Inferior parietal cortex (tissue), 1 donor: ENCODE measurements at regions not wholly inside any gene's neighbourhood (a gene's known extent, or its start where the extent isn't known, plus 50 kb on each side); places are given as distances from the start of the nearest gene placed in this dataset.

Experiments used
- DNase-seq: peaks from one replicate; pipeline ENCODE4 v3.0.0-alpha.2; 2016; ENCODE audit errors: extremely low spot score

DNA sequence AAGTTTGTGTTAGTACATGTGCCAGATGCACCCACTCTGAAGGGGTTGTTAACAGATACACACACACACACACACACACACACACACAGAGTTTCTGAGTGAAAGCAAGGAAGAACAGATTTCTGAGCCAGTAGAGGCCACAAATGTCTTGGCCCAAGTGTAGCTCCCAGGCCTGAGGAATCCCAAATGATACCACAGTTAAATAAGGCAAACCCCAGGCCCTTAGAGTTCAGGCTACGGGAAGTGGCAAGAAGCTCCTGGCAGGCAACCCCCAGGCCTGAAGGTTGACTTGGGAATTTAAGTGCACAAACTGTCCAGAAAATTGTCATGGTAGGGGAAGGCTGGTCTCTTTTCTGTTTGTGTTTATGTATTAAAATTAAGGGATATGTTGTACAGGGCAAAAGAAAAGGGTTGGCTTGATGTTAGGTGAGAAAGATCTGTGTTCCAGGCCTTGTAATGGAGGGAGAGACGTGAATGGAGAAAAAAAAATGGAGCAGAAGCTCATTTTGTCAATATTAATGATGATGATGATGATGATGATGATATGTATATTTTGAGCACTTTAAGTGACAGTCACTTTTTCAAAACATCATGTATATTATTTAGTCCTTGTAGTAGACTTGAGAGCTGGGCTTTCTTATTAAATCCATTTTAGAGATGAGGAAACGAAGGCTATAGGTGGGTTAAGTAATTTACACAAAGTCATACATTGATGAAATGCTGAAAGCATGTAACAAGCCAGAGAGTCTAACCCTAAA lies 317.0 kb upstream of the JAG1 start:
- no peak for DNase-seq

- DNase-seq, result no peak
Observed at GRCh38 chr20:10992731-10993130, 318.9 kb upstream of the JAG1 start.

- DNase-seq, result no peak
Observed at GRCh38 chr20:10994991-10995700, 321.3 kb upstream of the JAG1 start.

GRCh38 chr20:10998476-10998875 lies 324.7 kb upstream of the JAG1 start:
- DNase-seq, result no peak

GRCh38 chr20:11000416-11000815 lies 326.6 kb upstream of the JAG1 start:
- DNase-seq, result no peak

DNA sequence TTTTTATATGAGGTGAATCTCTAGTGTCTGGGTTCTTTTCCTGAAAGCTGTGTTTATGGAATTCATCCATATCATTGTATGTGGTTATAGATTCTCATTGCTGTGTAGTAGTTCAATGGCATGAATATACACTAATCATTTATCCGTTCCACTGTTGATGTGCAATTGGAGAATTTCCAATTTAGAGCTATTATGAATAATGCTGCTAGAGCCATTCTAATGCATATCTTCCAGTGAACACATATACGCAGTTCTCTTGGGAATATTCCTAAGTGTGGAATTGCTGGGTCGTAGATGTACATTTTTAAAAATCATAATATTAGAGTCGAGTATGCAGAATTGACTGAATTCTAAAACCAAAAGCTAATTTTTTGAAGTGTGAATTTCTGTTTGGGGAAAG lies 327.5 kb upstream of the JAG1 start:
- DNase-seq, result no peak

- no peak for DNase-seq
Observed at GRCh38 chr20:11001764-11002540, 328.2 kb upstream of the JAG1 start.

- no peak for DNase-seq
Observed at GRCh38 chr20:11003341-11003740, 329.5 kb upstream of the JAG1 start.

DNA sequence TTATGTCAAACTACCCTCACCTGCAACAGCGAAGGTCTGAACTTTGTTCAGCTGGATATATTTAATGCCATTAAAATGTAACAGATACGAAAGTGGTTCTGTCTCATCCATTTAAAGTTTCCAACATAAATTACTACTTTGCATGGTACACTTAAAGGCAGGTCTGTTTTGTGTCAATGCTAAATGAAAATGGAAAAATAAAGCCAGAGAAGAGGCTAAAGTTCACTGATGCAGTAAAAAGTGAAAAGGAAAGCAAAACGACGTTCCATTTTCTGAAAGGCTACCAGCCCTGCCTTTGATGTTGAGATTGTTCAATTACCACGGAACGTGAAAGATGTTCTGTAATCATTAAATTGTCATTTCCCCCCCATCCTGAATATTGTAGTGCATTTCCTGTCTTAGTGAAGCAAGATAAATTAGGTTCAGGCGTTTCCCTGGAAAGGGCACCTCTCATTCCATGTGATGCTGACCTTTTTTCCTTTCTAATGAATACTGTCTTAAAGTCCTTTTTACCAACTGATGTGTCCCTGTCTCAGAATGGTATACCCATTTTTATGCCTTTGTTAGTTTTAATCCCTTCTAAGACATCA lies 334.7 kb upstream of the JAG1 start:
- DNase-seq, result no peak

- no peak for DNase-seq
Observed at GRCh38 chr20:11011653-11012052, 337.9 kb upstream of the JAG1 start.

DNA sequence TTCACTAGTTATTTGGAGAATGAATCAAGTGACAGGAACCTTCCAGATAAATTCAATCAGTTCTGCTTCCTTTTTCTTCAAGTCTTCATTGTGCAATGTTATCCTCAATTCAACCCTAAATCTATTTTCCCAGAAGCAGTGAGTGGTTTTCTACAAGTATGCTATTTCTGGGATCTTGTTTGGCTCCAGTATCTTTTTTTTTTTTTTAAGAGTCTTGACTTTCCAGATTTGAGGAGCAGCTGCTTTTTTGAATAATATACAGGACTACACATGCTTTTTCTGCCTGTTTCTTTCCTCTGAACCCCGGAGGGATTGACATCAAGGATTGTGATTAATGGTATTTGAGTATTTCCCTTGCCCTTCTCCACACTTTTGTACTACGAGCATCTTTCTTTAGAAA lies 339.2 kb upstream of the JAG1 start:
- DNase-seq, result no peak

DNA sequence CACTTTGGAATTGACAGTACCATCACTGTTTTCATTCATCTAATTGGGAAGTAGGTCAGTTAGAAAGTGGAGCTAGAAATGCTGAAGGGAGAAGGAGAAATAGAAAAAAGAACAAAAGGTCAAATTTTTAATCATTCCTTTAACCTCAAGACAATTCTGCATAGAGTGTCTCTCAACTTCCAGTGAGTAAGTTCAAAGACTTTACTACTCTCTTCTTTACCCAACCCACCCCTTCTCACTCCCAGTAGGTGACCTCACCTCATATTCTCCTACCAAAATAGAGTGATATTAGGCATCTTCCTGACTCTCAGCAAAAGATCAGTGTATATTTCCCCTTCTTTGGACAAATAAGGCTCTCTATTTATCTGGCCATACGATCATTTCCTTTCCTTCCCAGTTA lies 340.0 kb upstream of the JAG1 start:
- no peak for DNase-seq

- DNase-seq, result no peak
Observed at GRCh38 chr20:11015440-11015839, 341.6 kb upstream of the JAG1 start.

DNA sequence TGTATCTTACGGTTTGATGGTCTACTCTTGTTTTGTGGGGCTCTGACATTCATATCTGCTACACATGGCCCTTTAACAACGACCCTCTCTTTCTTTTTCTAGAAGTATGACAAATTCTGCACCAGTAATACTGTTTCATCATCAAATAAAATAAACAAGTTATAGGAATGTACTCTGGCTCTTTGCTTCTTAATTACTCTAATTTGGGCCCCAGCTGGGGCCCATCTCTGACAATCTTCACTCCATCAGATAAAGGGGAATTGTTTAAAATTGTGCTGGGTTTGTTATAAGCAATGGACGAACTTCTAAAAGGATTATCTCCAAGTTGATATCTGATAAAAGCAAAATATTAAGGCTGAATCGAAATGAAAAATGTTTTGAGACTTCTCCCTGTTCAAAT lies 343.6 kb upstream of the JAG1 start:
- DNase-seq, result no peak

DNA sequence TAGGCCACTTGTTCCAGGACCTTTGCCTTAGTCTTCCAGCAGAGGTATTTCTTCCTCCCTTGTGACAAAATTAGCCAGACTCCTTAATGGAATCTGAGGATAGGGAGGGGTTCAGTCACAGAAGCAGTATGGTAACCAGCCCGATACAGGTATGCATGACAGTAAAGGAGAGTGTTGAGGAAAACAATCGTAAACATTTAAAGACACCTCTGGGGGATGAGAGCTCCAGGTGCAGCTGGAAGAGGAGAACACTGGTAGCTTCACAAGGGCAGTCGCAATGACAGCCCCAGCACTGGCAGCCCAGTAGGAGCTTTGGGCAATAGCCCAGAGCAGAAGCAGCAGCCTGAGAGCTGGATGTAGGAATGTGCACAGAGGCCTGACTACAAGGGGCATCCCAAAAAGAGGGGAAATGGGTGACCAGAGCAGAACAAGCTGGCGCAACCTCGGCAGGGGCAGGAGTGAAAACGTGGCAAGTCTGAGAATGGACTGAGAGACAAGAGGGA lies 344.9 kb upstream of the JAG1 start:
- DNase-seq, result no peak

DNA sequence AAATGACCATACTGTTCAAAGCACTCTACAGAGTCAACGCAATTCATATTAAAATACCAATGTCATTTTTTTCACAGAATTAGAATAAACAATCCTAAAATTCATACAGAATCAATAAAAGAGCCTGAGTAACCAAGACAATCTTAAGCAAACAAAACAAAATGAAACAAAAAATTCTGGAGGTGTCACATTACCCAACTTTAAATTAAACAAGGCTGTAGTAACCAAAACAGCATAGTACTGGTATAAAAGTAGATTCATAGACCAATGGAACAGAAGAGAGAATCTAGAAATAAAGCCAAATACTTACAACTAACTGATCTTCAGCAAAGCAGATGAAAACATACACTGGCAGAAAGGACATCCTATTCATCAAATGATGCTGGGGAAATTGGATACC lies 346.9 kb upstream of the JAG1 start:
- DNase-seq, result no peak

GRCh38 chr20:11027224-11027623 lies 353.4 kb upstream of the JAG1 start:
- DNase-seq, result no peak

GRCh38 chr20:11030351-11030750 lies 356.6 kb upstream of the JAG1 start:
- no peak for DNase-seq

DNA sequence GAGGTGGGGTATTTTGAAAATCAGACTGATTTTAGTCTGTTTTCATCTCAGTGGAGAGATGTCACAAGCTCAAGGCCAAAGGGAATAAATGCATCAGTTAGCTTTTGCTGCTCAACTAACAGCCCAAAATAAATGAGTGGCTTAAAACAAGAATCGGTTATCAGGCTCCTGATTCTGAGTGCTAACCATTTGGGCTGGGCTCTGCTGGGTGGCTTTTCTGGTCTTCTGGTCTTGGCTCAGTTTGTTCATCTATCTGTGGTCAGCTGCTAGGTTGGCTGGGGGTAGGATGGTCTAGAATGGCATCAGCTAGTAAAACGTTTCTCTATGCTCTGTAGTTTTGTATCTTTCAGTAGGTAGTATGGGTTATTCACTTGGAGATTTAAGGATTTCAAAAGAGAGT lies 357.5 kb upstream of the JAG1 start:
- DNase-seq, result no peak

GRCh38 chr20:11032611-11033010 lies 358.8 kb upstream of the JAG1 start:
- no peak for DNase-seq

DNA sequence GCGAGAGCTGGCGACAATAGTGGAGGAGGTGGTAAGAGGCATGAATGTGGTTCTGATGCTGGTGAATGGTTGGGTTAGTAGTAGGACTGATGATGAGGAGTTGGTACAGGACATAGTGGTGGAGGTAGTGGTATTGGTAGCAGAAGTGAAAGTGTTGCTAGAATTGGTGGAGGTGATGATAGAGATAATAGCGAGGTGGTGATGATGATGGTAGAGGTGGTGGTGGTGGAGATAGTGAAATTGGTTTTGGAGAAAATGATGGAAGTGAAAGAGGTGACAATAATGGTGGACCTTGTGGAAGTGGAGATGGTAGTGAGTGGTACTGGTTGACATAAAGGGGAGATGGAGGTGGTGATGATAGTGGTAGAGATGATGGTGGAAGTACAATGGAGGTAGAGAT lies 360.2 kb upstream of the JAG1 start:
- no peak for DNase-seq

GRCh38 chr20:11035211-11035610 lies 361.4 kb upstream of the JAG1 start:
- no peak for DNase-seq
